ENCODE measurements at regions not wholly inside any gene's neighbourhood (a gene's known extent, or its start where the extent isn't known, plus 50 kb on each side); places are given as distances from the start of the nearest gene placed in this dataset.
"Not testable (repeated sequence)": the region's sequence is repeated elsewhere in the genome, so short reads cannot be mapped to it uniquely, and the experiment has no call there.

DNA sequence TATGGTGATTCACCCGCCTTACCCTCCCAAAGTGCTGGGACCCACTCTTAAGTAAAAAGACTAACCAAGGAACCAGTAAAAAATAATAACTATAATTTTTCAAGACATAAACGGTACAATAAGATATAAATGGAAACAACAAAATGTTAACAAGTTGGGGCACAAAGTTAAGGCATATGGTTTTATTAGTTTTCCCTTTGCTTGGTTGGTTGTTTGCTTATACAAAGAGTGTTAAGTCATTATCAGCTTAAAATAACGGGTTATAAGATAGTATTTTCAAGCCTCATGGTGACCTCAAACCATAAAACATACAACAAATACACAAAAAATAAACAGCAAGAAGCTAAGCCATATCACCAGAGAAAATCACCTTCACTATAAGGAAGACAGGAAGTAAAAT, 406.1 kb downstream of the SEC23A start:
- DNase-seq = no peak

DNA sequence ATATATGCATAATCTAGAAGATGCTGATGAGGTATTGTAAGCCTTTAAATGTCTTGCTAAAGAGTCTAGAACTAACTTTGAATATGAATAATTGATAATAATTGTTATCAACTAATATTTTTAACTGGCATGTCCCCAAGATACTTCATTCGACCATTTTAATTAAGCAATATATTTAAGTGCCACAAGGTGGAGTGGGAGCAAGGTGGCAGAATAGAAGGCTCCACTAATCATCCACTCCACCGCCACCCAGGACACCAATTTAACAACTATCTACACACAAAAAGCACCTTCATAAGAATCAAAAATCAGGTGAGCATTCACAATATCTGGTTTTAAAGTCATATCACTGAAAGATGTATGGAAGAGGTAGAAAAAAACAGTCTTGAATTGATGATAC, 409.6 kb downstream of the SEC23A start:
- no peak for DNase-seq

DNA sequence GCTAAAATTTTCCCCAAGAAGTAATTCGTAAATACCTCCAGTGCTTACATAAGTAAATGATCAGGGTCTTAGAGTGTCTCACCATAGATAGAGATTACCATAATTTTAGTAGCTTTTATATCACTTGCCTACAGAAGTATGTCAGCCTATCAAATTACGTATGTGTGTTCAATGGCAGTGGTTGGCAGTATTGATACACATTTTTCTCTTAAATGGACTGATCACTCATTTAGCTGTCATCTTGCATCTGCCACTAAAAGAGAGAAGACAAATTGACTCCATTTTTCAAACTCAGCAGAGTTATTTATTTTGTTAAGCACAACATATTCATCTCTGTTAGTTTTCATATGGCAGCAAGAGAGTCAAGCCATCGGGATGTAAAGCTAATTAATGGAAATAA, 413.1 kb upstream of the CLEC14A start:
- no peak for DNase-seq

DNA sequence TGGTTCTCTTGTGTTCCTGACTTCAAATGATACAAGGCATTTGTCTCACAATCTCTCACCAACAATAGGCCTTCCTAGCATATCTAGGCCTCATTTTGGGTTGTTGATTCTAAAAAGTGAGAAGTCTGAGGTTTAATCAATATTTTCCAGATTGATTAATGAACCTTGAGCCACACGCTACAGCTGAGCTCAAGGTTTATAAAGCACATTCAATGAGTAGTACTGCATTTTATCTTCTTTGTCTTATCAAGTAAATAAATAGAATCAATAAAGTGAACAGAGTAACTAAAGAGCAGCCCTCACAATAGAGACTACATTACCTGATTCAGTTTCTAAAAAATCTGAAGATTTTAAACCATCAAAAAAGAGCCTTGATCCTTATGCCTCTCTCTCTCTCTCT, 407.5 kb upstream of the CLEC14A start:
- DNase-seq = no peak

DNA sequence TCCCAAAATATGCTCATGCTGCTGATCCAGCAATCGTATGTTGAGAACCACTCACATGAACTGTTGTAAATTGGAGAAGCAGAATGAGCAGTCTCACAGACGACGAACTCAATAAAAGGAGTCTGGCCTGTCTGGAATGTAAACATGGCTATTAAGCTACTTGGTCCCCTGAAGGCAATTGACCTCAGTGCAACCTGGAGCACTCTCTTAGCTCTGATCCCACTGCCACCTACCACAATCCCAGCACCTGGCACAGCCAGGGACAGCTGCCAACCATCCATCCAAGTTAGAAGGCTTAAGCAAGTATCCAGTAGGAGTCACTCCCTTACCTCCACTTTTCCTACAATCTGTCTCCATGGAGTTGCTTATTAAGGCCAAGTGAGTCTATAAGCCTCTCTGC, 406.9 kb upstream of the CLEC14A start:
- DNase-seq = no peak

DNA sequence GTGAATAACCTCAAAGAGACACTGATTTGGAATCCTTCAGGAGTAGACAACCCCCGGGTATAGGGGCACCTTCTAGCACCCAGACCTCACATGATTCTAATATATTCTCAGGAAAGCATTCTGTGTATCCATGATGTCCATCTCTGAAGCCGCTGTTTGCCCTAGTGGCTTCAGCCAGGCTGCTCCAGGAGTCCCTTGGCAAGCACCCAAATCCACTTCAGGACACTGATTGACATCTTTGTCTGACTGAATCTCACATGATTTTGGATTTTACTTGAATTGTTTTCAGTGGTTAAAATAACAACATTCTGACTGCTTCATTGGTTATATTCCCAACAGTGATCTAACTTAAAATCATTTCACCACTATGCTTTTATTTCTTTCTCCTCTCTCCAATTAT, 390.5 kb upstream of the CLEC14A start:
- no peak for DNase-seq

DNA sequence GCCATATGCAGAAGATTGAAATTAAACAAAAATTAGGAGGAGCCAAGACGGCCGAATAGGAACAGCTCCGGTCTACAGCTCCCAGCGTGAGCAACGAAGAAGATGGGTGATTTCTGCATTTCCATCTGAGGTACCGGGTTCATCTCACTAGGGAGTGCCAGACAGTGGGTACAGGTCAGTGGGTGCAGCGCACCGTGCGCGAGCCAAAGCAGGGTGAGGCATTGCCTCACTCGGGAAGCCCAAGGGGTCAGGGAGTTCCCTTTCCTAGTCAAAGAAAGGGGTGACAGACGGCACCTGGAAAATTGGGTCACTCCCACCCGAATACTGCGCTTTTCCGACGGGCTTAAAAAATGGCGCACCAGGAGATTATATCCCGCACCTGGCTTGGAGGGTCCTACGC, 379.0 kb upstream of the CLEC14A start:
- not testable (repeated sequence) for DNase-seq

DNA sequence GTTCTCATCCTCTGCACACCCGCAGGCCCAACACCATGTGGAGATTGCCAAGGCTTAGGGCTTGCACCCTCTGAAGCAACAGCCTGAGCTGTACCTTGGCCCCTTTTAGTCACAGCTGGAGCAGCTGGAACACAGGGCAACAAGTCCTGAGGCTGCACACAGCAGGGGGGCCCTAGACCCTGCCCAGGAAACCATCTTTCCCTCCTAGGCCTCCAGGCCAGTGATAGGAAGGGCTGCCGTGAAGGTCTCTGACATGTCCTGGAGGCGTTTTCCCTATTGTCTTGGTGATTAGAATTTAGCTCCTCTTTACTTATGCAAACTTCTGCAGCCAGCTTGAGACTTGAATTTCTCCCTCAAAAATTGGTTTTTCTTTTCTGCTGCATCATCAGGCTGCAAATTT, 373.5 kb upstream of the CLEC14A start:
- DNase-seq = no peak

DNA sequence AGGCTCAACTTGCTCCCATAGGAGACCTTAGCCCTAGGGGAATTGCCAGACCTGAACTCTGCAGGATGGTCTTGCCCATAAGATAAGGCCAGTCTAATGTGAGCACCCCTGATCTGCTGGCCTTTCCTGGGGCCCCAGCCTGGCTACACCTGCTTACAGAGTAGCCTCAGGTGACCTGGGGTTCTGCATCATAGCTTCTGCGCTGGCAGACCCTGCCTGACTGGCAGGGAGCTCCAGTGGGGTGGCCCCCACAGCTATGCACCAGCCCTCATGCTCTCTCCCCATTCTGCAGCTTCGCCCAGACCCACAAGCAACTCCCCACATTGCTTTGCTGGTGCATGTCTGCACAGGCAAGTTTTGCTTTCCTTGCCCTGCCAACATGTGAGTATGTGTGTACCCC, 371.3 kb upstream of the CLEC14A start:
- no peak for DNase-seq

DNA sequence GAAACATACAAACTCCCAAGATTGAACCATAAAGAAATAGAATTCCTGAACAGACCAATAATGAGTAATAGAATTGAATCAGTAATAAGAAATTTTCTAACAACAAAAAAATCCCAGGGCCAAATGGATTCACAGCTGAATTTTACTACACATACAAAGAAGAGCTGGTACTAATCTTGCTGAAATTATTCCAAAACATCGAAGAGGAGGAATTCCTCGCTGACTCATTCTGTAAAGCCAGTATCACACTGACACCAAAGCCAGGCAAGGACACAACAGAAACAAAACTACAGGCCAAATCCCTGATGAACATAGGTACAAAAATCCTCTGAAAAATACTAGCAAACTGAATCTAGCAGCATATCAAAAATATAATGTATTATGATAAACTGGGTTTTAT, 367.8 kb upstream of the CLEC14A start:
- no peak for DNase-seq

DNA sequence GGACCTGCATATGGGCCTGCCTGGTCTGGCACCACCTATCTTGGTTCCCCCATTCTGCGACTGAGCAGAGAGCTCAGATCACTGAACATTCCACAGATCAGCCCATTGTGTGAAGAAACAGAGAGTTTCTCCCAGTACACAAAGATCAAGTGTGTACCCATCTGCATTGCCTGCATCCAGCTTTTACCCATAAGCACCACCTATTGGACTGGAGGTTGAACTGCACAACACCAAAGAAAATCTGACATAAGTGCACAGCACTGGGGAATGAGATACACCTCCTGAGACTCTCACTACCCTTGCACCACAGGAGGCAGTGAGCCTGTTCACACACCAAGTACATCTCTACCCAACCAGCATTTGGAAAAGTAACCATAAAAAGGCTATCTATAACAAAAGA, 362.6 kb upstream of the CLEC14A start:
- no peak for DNase-seq

DNA sequence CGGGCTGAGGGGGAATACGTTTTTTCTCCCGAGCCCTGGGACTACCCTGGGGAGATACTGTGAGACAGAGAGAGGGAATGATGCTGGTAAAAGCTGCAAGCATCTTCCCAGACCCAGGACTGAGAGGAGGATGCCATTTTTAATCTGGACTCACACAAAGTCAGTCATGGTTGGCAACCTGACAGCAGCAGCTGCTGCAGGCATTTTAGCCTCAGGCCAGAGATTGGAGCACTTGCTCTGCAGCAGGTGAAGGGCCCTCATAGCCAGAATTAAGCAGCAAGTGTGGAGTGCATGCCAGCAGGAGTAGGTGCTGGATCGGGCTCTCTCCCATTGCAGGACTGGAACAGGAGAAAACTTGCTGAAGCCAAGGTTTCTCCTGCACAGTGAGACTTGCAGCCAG, 361.1 kb upstream of the CLEC14A start:
- no peak for DNase-seq

DNA sequence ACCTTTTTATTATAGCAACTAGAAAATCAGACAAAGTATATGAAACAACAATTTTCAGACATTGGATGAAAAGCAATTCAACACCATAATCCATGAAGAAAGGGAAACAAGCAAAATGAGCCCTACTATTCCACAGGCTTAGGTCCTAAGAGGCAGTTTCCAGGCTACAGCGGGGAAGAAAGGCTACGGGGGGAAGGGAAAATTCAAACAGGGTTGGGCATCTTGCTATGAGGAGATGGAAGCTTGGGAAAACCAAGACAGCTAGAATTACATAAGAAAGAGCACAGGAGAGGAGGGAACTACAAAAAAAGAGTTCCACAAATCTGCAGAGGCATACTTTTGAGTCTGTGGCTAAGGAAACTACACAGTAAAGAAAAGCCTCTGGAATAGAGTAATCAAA, 356.0 kb upstream of the CLEC14A start:
- no peak for DNase-seq

DNA sequence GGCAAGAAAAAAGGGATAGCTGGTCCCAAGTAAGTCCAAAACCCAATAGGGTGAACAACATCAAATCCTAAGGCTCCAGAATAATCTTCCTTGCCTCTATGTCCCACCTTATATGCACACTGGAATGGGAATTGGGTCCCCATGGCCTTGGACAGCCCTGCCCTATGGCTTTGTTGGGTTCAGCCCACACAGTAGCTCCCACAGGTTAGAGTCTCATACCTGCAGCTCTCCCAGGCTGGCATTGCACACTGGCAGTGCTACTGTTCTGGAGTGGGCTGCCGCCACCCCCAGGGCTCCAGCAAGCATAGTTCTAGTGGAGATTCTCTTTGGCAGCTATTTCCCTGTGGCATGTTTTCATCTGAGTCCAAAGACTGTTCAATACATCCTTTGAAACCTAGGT, 352.4 kb upstream of the CLEC14A start:
- no peak for DNase-seq

DNA sequence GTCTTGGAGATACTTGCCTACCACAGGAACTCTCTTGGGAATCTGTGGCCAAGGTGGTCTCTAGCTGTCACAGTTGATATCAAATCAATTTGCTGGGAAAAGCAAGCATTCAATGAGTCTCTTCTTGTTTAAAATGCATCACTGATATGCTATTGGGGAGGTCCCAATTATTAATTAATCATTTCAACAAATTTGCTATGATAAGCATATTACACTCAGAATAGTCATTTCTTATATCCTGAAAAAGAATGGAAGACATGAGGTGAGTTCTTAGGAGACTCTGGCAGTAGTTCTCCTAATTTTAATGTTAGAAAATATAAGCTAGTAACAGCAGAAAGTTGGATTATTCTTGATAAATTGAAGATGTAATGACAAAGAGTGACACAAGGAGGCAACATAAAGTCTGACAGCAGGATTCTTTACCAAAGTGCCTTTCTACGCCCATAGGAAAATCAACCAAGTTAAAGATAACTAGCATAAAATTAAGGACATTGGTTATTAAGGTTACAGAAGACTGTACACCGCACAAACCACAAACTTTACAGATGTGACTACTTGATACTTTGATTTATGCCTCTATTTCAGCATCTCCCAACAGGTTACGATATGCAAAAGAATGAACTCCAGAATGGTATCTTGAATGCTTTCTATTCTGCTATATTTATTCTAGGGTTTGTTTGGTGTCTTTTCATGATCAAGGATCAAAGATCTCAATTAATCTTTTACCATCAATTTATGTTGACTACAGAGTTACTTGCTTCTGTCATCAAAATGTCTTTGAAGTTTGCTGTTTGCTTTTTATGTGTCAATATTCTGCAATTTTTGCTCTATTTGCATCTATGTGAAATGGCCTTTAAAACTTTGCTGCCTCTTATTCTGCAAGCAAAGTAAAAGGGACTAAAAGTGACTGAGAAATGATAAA, 349.6 kb upstream of the CLEC14A start:
- DNase-seq = no peak

DNA sequence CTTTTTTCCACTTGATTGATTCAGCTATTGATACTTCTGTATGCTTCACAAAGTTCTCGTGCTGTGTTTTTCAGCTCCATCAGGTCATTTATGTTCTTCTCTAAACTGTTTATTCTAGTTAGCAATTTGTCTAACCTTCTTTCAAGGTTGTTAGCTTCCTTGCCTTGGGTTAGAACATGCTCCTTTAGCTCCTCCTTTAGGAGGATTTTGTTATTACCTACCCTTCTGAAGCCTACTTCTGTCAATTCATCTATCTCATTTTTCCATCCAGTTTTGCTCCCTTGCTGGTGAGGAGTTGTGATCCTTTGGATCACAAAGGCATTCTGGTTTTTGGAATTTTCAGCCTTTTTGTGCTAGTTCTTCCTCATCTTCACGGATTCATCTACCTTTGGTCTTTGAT, 344.7 kb upstream of the CLEC14A start:
- DNase-seq = not testable (repeated sequence)

DNA sequence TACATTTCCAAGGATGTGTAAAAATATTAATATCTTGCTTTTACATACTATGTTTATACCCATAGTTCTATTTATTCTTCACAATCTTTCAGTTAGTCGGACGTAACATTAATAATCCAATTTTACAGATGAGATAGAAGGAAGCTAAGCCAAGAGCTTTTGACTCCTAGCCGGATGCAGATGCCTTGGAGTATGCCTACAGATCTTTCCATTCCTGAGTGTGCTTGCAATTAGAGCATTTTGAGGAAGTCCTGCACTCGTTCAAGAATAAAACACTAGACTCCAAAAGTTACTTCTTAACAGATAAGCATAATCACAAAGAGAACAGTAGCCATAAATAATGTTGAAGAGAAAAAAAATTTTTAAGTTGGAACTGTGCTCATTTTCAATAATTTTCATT, 337.6 kb upstream of the CLEC14A start:
- DNase-seq = no peak

DNA sequence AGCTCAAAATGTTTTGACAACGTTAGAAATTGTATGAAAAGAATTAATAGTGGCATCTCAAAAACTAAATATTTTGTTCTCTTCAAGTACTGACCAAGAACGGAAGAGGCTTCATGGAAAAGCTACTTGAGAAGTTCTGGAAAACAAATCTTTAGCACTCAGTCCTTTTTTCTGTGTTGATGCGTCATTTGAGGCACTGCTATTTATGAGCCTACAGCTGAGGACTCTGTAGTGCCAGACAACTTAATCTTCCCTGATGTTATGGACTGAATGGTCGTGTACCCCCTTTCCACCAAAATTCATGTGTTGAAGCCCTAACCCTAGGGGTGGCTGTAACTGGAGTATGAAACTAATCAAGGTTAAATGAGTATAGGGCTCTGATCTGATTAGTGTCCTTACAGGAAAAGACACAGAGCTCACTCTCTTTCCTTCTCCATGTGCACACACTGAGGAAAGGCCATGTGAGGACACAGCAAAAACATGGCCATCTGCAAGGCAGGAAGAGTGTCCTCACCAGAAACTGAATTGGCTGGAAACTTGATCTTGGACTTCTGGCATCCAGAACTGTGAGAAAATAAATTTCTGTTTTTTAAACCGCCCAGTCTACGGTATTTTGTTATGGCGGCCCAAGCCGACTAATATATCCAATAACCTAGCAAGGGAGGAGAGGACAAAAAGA, 337.0 kb upstream of the CLEC14A start:
- DNase-seq = no peak

DNA sequence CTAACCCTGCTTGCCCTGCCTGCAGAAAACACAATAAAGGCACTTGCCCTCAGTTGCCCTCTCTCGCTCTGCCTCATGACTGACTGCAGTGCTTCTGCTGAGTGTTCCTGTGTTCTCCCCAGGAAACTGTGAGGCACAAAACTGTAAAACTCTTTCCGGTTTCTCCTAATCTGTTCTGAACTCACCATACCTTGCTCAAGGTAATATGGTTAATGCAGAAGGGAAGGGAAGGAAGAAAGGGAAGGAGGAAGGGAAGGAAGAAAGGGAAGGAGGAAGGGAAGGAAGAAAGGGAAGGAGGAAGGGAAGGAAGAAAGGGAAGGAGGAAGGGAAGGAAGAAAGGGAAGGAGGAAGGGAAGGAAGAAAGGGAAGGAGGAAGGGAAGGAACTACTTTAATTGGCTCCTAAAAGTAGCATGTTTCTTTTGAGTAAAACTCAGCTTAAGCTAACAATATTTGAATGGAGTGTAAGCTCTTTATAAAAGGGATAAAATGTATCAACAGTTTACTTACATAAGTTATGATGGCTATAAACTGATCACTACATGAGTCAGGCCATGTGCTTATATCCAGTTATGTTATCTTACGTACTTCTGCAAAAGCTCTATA, 334.0 kb upstream of the CLEC14A start:
- no peak for DNase-seq

DNA sequence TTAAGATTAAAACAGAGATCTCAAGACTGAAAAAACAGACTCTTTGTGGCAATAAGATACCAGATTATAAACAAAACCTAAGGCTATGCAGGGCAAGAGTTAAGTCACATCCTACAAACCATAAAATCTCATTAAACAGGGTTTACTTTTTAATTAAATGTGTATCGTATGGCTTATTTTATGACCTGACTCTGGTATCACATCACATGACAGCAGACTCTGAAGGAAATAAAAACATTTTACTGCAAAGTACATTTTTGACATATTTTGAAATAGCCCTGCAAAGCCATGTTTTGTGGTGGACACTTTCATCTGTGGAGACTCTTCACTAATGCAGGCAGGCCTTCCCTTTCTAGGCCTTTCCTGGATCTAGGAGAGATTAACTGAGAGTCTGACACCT, 327.6 kb upstream of the CLEC14A start:
- no peak for DNase-seq

DNA sequence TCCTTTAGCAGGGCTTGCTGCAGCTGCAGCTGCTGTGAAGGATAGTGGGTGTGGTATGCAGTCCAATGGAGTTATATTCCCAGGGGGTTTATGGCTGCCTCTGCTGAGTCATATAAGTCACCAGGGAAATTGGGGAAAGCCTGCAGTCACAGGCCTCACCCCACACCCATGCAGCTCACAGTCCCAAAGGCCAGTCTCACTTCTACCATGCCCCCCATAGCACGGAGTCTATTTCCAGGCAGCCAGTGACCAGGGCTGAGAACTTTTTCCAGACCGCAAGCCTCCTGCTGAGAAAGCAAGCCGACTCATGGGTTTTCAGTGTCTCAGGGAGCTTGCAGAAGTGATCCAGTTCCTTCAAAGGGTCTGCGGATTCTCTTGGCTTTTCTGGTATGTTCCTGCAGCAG, 322.4 kb upstream of the CLEC14A start:
- DNase-seq = no peak

DNA sequence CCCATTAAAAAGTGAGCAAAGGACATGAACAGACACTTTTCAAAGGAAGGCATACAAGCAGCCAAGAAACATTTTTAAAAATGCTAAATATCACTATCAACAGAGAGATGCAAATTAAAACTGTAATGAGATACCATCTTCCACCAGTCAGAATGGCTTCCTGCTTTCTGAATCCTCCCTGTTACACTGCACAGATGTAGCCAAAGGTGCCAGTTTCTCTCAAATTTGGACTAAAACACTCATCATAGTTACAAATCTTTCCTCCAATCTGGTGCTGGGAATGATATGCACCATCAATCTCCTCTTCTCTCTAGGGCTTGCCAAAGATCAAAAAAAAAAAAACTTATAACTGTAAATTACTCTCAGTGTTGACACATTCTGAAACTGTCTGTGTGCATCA, 311.8 kb upstream of the CLEC14A start:
- DNase-seq = no peak

DNA sequence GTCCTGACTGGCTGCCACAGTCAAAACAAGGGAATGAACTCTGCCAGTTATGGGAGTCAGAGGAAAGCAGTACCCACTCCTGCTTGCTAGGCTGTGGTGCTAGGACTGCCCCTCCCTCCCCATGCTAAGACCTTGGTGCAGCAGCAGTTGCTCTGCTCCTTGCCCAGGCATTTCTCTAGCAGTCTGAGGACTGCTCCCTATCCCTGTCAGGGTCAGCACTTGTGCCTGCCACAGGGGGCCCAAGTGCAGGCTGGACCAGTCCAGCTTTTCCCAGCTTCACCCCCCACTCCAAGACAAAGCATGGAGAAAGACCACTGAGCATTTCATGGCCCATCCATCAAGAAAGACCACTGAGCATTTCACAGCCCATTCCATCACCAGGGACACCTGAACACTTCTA, 305.8 kb upstream of the CLEC14A start:
- no peak for DNase-seq

DNA sequence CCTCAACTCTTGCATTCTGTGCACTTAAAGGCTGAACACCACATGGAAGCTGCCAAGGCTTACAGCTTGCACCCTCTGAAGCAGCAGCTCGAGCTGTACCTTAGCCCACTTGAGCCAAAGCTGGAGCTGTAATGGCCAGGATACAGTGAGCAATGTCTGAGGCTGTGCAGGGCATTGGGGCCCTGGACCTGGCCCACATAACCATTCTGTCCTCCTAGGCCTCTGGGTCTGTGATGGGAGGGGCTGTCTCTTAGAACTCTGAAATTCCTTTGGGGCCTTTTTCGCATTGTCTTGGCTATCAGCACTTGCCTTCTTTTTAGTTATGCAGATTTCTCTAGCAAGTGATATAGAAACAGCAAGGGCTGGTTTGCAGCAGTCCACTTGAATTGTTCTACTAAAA, 303.8 kb upstream of the CLEC14A start:
- DNase-seq = no peak
